Endothelial cell (in vitro differentiated cells): ENCODE measurements at regions not wholly inside any gene's neighbourhood (a gene's known extent, or its start where the extent isn't known, plus 50 kb on each side); places are given as distances from the start of the nearest gene placed in this dataset.

Experiments
- DNase-seq: peaks from one replicate; pipeline ENCODE4 v3.0.0; 2021; ENCODE audit warnings: low spot score
- H3K27ac Mint-ChIP-seq: one replicate; pipeline ENCODE4 v1.8.0; 2021; ENCODE audit warnings: mixed read lengths, inconsistent platforms; ENCODE audit not compliant: unreplicated experiment
- H3K27me3 Mint-ChIP-seq: one replicate; pipeline ENCODE4 v1.8.0; 2021; ENCODE audit warnings: mild to moderate bottlenecking, moderate library complexity, mixed read lengths, inconsistent platforms; ENCODE audit not compliant: unreplicated experiment
- H3K36me3 Mint-ChIP-seq: one replicate; pipeline ENCODE4 v1.8.0; 2021; ENCODE audit warnings: mild to moderate bottlenecking, low read depth, mixed read lengths, inconsistent platforms; ENCODE audit not compliant: unreplicated experiment
- H3K4me1 Mint-ChIP-seq: one replicate; pipeline ENCODE4 v1.8.0; 2021; ENCODE audit warnings: mild to moderate bottlenecking, mixed read lengths, inconsistent platforms; ENCODE audit not compliant: unreplicated experiment
- H3K4me3 Mint-ChIP-seq: one replicate; pipeline ENCODE4 v1.8.0; 2021; ENCODE audit warnings: mild to moderate bottlenecking, mixed read lengths, inconsistent platforms; ENCODE audit not compliant: unreplicated experiment
- H3K9me3 Mint-ChIP-seq: one replicate; pipeline ENCODE4 v1.8.0; 2021; ENCODE audit warnings: mixed read lengths, inconsistent platforms; ENCODE audit not compliant: unreplicated experiment
- TF ChIP-seq, protein P1 (sequence below): fragments of 200-600 bp; sonication (generic); IDR thresholded peaks from one replicate; pipeline ENCODE4 v1.5.0; 2021; ENCODE audit warnings: antibody characterized with exemption; ENCODE audit not compliant: unreplicated experiment

DNA sequence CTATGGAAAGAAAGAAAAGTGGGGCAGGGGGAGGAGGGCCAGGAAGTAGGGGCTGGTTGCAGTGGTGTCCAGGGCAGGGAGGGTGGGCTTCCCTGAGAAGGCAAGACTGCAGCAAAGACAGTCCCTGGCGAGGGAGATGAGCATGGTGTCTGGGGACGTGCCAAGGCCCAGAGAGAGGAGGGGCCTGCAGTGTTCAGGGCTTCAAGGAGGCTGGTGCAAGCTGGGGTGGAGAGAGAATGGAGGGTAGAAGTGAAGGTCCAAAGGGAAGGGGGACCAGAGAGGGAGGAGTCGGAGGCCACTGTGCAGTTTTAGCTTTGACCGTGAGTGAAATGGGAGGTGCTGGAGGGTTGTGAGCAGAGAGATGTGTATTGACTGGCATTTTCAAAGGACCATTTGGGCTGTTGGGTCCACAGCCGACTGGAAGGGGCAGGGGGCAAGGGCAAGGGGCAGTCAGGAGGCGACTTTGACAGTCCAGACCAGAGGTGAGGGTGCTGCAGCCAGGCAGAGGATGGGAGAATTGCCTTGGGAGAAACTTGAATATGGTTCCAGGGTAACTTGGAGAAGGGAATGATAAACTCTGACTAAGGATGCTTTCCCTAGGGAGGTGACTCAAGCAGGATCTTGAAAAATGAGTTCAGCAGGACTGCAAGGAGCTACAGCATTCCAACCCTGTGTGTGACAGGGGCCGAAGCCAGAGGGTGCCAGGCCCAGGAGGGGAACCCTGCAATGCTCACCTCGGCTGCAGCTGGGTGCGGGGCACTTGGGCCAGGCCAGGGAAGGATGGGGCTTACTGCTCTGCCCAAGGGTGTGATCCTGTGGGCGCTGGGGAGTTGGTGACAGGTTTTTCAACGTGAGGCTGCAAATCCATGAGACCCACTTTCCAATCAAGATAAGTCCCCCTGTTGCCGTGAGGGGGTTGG is 177.1 kb upstream of the HAAO start:
- Mint-ChIP-seq H3K27ac (no peak overlapping the region), H3K9me3 (no peaks in the 10 kb centered on the region), H3K27me3 (peaks cover 7% of the 10 kb centered on the region), H3K36me3 (no peaks in the 10 kb centered on the region), H3K4me3 (no peak overlapping the region), H3K4me1 (peaks cover 9% of the 10 kb centered on the region)
- TF ChIP-seq, protein P1, sequence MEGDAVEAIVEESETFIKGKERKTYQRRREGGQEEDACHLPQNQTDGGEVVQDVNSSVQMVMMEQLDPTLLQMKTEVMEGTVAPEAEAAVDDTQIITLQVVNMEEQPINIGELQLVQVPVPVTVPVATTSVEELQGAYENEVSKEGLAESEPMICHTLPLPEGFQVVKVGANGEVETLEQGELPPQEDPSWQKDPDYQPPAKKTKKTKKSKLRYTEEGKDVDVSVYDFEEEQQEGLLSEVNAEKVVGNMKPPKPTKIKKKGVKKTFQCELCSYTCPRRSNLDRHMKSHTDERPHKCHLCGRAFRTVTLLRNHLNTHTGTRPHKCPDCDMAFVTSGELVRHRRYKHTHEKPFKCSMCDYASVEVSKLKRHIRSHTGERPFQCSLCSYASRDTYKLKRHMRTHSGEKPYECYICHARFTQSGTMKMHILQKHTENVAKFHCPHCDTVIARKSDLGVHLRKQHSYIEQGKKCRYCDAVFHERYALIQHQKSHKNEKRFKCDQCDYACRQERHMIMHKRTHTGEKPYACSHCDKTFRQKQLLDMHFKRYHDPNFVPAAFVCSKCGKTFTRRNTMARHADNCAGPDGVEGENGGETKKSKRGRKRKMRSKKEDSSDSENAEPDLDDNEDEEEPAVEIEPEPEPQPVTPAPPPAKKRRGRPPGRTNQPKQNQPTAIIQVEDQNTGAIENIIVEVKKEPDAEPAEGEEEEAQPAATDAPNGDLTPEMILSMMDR, result no peak
- no peak for DNase-seq

DNA sequence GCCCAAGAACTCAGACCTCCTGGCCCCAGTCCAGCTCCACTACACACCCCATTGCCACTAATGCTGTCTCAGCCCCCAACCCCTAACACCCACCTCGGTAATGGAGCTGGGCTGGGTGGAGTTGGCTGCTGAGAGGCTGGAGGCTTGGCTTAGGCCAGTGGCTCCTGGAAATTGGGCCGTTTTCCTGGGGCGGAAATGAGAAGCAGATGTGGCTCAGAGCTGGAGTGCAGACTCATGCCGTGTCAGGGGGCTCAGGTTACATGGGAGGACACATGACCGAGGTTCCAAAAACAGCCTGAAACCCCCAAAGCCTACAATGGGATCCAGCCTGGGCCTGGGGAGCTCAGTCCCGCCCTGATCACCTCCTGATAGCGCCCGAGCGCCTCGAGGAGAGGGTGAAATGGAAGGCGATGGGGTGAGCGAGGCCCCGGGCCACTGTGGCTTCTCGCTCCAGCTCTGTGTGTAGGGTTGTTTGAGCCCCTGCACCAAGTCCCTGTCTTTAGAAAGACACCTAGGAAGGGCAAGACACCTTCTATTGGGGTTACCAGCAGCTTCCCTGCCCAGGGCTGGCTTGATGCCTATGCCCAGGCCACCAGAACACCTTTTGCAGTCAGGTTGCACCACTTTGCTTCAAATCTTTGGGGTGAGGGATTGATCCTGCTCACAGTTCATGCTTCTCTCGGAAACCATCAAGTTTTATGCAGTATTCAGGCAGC is 175.7 kb upstream of the HAAO start:
- TF ChIP-seq, protein P1, result no peak
- H3K4me1 Mint-ChIP-seq, result no peaks in the 10 kb centered on the region
- H3K36me3 Mint-ChIP-seq, result no peaks in the 10 kb centered on the region
- DNase-seq, result no peak
- H3K4me3 Mint-ChIP-seq, result no peak overlapping the region
- no peak overlapping the region for H3K27ac Mint-ChIP-seq
- H3K27me3 Mint-ChIP-seq, result peaks cover 4% of the 10 kb centered on the region
- no peaks in the 10 kb centered on the region for H3K9me3 Mint-ChIP-seq

DNA sequence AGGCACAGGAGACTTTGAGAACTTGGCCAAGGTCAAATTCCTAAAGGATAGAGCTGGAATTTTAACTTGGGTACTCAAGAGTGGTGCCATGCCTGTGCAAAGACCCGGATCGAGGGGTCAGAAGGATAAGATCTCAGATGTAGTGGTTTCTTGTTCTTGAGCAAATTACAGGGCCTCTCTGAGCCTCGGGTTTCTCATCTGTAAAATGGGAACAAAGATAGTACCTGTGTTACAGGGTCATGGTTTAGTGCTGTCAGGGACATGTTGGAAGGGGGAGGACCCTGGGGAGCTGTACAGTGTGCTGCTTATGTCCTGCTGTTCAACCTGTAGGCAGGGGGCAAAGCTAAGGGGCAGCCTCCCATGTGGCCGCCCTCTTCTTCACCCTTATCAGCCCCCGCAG is 173.5 kb upstream of the HAAO start:
- Mint-ChIP-seq H3K27me3 (peaks cover 4% of the 10 kb centered on the region), H3K4me1 (peaks cover 10% of the 10 kb centered on the region), H3K36me3 (no peaks in the 10 kb centered on the region), H3K9me3 (no peaks in the 10 kb centered on the region), H3K27ac (no peak overlapping the region), H3K4me3 (no peak overlapping the region)
- TF ChIP-seq, protein P1, result no peak
- no peak for DNase-seq

DNA sequence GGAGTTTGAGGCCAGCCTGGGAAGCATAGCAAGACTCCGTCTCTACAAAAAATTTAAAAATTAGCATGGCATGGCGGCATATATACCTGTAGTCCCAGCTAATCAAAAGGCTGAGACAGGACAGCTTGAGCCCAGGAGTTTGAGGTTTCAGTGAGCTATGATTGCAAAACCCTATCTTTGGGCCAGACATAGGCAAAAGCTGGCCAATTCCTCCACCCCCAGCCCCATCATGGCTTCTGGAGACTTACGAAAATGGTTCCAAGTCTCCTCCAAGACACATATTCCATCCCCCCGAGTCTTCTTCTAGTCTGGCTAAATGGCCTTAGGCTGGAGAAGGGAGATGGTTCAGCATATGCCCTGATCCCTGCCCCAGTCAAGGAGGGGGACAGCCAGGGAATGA is 172.8 kb upstream of the HAAO start:
- Mint-ChIP-seq H3K4me1 (peaks cover 10% of the 10 kb centered on the region), H3K9me3 (no peaks in the 10 kb centered on the region), H3K27me3 (peaks cover 4% of the 10 kb centered on the region), H3K36me3 (no peaks in the 10 kb centered on the region), H3K4me3 (no peak overlapping the region), H3K27ac (no peak overlapping the region)
- no peak for DNase-seq
- TF ChIP-seq, protein P1, result no peak
